HG03139 (cell line): ENCODE measurements at regions not wholly inside any gene's neighbourhood (a gene's known extent, or its start where the extent isn't known, plus 50 kb on each side); places are given as distances from the start of the nearest gene placed in this dataset.
"Not testable (repeated sequence)": the region's sequence is repeated elsewhere in the genome, so short reads cannot be mapped to it uniquely, and the experiment has no call there.

ENCODE experiments used
- ATAC-seq: cut with Tn5 transposase; IDR thresholded peaks from one replicate; pipeline ENCODE4 v1.9.1; 2021; ENCODE audit not compliant: unreplicated experiment

DNA sequence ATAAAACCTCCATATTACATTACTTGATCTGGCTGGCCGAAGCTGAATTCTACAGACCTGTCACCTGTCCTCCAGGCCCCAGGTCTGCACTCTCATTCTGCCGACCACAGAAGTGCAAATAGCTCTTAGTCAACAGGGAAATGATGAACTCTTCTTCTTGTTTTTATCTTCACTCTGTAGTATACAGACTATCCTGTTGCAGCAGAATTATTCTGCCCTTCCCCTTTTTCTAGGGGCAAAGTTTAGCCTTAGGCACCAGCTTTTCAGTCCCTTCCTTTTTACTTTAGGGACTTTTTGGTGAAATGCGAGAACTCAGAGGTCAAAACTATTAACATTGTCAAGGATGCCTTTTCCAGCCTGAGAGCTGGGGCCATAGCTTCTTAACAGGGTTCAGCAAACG, 229.6 kb upstream of the EGLN3 start:
- no peak for ATAC-seq

DNA sequence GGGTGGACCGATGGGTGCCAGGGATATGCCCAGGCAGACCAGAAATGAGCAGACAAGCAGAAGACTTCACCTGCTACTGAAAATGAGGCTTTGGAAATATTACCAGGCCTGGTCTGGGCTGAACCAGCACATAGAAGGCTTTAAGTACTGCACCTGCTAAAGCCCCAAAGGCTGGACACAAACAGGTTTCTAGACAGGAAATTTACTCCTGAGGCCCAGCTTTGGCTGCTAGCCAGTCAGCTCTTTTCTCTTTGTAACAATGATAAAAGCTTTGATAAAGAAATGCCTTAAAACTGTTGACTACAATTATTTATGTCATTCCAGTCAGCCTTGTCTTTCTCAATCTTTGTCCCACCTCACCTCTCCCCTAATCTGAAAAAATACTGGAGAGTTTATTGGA, 228.9 kb upstream of the EGLN3 start:
- no peak for ATAC-seq

DNA sequence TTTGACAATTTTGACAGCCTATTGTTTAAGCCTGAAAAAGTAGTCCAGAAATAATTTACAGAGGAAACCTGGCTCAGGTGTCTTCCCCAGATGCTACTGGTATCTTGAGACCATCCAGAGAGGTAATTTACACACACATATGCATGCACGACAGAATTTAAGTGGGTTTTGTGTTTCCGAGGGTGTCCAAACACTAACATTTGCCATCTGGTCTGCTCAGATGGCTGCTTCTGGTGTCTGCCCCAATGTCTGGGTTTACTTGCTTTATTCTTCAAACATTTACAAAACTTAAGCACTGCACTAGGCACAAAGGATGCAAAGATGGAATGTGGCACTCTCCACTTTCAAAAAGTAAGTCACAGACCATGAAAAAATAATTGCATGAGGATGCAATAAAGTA, 226.6 kb upstream of the EGLN3 start:
- no peak for ATAC-seq

GRCh38 chr14:34175574-34175973, 224.7 kb upstream of the EGLN3 start:
- ATAC-seq, result peak; percentile 60

DNA sequence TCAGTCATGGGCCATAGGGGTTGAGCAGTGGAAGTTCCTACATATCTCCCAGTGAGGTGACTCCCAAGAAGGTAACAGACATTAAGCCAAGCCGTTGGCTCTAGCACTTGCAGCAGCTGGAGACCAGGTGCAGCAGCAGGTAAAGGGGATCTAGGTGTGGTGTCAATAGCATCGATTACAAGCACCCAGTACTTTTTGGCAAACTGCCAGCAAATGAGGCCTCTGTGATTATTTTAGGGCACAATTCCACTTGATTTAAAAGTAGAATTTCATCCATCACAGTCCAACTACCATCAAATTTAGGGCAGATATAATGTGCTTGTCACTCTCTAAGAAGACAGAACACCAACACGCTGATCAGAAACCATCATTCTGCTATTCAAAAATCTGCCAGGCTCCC, 224.1 kb upstream of the EGLN3 start:
- ATAC-seq, result peak; percentile 24

GRCh38 chr14:34173916-34174315, 223.0 kb upstream of the EGLN3 start:
- ATAC-seq, result no peak

- no peak for ATAC-seq
These were observed 221.9 kb upstream of the EGLN3 start for GRCh38 chr14:34172550-34173368.

DNA sequence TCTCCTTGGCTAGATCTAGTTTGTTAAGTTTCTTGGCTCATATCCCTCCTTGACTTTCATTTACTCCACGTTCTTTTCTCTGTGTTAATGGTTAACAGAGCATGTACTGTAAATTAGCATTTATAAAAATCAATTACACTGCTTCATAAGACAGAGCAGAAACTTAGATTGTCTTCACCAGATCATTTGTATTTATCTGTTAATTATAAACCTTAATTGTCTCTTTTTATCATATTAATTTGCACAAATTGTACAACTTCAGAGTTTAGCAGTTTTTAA, 221.2 kb upstream of the EGLN3 start:
- no peak for ATAC-seq

DNA sequence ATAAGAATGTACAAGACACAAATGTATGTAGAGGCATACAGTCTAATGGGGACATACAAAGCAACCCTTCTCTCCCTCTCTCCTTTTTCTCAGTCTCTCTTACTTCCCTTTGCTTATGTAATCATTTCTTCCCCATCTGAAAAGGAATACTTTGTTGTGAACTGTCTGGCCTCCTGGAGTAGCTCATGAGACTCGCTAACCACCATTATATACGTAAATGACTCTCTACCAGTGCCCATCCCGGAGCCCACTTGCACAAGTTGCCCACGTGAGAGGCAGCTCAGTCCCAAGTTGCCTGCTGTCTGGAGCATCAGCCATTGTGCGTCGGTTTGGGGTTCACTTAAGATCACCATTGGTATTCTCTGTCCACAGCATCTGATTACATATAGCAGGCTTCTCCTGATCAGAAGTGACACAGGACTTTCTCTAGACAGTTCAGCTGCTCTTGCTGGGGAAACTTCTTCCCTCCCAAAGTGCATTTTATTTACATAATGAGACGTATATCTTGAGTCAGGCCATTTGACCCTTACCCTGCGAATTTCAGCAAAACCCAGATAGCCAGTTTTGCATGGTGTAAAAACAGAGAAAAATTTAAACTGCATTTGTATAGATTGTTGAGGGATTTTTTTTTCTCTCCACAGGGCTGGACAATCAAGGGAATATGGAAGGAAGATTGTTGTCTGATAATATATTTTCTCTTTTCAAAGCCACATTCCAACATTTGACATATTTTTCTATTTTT, 220.7 kb upstream of the EGLN3 start:
- ATAC-seq, result no peak

DNA sequence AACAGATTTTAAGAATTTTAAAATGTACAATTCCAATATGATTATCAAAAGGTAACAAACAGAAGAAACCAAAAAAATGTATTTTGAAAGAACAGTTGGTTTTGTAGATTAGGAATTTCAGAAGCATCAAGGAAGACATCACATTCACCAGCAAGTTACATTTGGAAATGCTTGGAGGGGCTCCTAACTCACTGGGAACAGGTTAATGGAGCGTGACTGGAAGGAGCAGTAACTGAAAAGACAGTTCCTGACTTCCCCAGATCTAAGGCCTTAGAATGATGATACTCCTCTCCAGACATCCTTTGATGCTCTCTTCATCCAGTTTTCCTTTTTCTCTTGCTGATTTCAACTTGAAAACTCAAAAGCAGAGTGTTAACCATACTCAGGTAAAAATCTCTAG, 220.0 kb upstream of the EGLN3 start:
- no peak for ATAC-seq

DNA sequence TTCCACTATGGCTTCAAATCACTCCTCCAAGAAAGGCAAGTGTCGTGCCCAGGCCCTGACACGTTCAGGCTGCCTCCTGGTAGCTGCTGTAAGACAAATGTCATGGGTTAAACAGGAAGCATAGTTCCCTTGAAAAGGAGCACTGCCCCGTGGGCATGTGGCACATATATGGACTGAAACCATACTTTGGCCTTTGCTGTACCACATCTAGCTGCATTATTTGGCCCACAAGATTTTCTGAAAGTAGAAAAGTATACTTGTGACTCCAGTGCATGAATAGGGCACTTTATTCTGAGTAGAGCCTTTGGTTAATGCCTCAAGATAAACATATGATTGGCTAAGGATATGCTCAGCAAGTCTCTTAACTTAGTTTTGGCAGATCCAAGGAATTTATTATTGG, 218.7 kb upstream of the EGLN3 start:
- no peak for ATAC-seq

GRCh38 chr14:34168656-34169055, 217.8 kb upstream of the EGLN3 start:
- ATAC-seq, result no peak

GRCh38 chr14:34165847-34166350, 215.0 kb upstream of the EGLN3 start:
- no peak for ATAC-seq

GRCh38 chr14:34164162-34164864, 213.4 kb upstream of the EGLN3 start:
- ATAC-seq, result no peak

DNA sequence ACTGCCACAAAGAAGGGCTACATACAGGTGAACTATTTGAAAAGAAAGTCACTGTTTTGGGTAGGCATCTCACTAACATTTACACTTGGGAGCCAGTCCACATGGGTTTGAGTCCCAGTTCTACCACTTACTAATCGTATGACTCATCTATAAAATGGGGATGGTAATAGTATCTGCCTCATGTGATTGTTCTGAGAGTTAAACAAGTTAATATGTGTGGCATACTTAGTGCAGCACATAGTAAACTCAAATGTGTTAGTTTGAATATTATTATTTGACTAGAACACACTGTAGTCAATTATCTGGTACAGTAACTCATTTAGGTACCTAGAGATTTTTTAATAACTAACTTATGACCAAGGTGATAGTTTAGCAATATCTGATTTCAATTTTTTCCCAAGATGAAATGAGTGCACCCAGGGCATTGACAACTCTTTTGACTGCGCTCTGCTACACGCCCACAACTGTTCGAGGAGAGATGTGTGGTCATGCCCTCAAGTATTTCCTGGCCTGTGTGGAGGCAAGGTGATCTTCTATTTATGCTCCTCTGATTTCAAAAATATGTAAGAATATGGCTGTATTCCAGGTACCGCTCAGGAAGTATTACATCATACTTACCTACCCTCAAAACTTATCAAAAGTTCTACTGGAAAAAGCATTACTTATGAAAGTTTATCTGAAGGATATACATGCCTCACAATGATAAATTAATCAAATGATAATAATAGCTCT, 210.6 kb upstream of the EGLN3 start:
- ATAC-seq, result no peak

GRCh38 chr14:34160619-34161018, 209.7 kb upstream of the EGLN3 start:
- ATAC-seq, result no peak

DNA sequence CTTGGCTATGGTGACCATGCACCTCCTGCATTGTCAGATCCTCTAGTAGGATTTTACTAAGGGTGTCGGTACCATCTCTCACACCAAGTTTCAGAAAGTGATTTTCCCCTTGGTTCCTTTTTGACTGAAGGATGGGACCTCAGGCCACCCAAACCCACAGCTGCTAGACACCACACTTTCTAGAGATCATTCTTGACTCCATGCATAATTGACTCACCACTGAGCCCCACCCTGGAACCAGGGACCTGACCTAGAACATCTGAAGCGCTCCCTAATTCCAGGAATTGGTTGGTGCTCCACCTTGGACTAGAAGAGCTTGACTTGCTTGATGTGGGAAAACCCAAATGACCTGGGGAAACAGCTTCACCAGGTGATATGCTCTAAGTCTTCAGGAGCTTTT, 206.8 kb upstream of the EGLN3 start:
- no peak for ATAC-seq

DNA sequence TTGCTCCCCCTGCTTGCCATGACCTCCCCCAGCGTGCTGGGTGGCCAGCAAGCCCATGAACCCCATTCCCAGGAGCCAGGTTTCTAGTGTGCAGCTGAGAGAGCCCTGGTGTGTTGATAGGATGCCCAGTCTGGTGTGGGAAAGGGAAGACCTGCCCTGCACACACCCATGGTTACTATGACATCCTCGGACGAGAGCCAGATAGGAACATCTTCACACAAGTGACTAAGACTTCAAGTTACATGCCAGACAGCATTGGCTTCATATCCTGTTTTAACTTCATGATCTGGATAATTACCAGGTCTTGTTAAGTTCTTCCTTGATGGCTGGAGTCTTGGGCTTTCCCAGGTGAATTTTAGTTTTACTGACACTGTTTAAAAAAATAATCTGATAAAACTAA, 196.6 kb upstream of the EGLN3 start:
- no peak for ATAC-seq

DNA sequence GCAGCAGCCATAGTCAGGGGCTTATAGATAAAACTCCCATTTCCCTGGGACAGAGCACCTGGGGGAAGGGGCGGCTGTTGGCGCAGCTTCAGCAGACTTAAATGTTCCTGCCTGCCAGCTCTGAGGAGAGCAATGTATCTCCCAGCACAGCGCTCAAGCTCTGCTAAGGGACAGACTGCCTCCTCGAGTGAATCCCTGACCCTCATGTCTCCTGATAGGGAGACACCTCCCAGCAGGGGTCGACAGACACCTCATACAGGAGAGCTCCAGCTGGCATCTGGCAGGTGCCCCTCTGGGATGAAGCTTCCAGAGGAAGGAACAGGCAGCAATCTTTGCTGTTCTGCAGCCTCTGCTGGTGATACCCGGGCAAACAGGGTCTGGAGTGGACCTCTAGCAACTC, 189.3 kb upstream of the EGLN3 start:
- ATAC-seq, result not testable (repeated sequence)

DNA sequence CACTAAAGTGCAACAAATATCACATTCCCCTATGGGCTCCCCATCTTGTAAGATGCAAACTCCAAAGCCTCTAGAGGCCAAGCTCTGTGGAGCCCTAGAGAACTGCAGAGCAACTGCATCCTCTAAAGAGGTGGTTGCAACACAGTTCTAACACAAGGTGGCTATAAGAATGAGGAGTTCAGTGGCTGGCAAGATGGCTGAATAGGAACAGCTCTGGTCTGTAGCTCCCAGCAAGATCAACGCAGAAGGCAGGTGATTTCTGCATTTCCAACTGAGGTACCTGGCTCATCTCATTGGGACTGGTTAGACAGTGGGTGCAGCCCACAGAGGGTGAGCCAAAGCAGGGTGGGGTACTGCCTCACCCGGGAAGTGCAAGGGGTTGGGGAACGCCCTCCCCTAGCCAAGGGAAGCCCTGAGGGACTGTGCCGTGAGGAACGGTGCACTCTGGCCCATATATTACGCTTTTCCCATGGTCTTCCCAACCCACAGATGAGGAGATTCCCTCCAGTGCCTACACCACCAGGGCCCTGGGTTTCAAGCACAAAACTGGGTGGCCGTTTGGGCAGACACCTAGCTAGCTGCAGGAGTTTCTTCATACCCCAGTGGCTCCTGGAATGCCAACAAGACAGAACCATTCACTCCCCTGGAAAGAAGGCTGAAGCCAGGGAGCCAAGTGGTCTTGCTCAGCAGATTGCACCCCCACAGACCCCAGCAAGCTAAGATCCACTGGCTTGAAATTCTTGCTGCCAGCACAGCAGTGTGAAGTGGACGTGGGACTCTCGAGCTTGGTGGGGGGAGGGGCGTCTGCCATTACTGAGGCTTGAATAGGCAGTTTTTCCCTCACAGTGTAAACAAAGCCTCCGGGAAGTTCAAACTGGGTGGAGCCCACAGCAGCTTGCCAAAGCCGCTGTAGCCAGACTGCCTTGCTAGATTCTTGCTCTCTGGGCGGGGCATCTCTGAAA, 188.6 kb upstream of the EGLN3 start:
- not testable (repeated sequence) for ATAC-seq
